Progenitor cell of endocrine pancreas (in vitro differentiated cells): ENCODE measurements at regions not wholly inside any gene's neighbourhood (a gene's known extent, or its start where the extent isn't known, plus 50 kb on each side); places are given as distances from the start of the nearest gene placed in this dataset.

Source experiments
- DNase-seq: peaks from one replicate; pipeline ENCODE4 v3.0.0; 2021; ENCODE audit warnings: low spot score; ENCODE audit not compliant: unreplicated experiment
- H3K27ac Mint-ChIP-seq: 2 replicates; pipeline ENCODE4 v1.8.0; 2021; ENCODE audit warnings: mild to moderate bottlenecking, moderate library complexity, mixed read lengths
- H3K27me3 Mint-ChIP-seq: 2 replicates; pipeline ENCODE4 v1.8.0; 2021; ENCODE audit warnings: mixed read lengths
- H3K36me3 Mint-ChIP-seq: 2 replicates; pipeline ENCODE4 v1.8.0; 2022; ENCODE audit warnings: mixed read lengths; ENCODE audit not compliant: insufficient read depth
- H3K4me1 Mint-ChIP-seq: 2 replicates; pipeline ENCODE4 v1.8.0; 2021; ENCODE audit warnings: low read depth, mixed read lengths
- H3K4me3 Mint-ChIP-seq: 2 replicates; pipeline ENCODE4 v1.8.0; 2021; ENCODE audit warnings: low read depth, mild to moderate bottlenecking, moderate library complexity, mixed read lengths
- H3K9me3 Mint-ChIP-seq: 2 replicates; pipeline ENCODE4 v1.8.0; 2021; ENCODE audit warnings: low read depth, mixed read lengths
- CTCF ChIP-seq: fragments of 200-600 bp; sonication (generic); IDR thresholded peaks from one replicate; pipeline ENCODE4 v1.5.0; 2021; ENCODE audit warnings: antibody characterized with exemption, mild to moderate bottlenecking; ENCODE audit not compliant: unreplicated experiment

DNA sequence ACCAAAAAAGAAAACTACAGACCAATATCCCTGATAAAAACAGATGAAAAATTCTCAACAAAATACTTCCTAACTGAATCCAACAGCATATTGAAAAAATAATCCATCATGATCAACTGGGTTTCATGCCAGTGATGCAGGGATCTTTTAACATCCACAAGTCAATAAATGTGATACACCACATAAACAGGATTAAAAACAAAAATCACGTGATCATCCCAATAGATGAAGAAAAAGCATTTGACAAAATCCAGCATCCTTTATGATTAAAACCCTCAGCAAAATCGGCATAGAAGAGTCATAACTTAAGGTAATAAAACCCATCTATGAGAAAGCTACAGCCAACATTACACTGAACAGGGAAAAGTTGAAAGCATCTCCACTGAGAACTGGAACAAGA lies 107.5 kb downstream of the DCLK3 start:
- H3K27ac Mint-ChIP-seq: no peak overlapping the region
- H3K36me3 Mint-ChIP-seq: no peaks in the 10 kb centered on the region
- DNase-seq: no peak
- no peak overlapping the region for H3K4me3 Mint-ChIP-seq
- TF ChIP-seq CTCF: no peak
- peaks cover 13% of the 10 kb centered on the region for H3K9me3 Mint-ChIP-seq
- H3K4me1 Mint-ChIP-seq: no peaks in the 10 kb centered on the region
- H3K27me3 Mint-ChIP-seq: peaks cover 7% of the 10 kb centered on the region

- no peak for TF ChIP-seq CTCF
- no peaks in the 10 kb centered on the region for H3K4me1 Mint-ChIP-seq
- no peaks in the 10 kb centered on the region for H3K36me3 Mint-ChIP-seq
- no peak for DNase-seq
- peaks cover 6% of the 10 kb centered on the region for H3K27me3 Mint-ChIP-seq
- no peak overlapping the region for H3K4me3 Mint-ChIP-seq
- peaks cover 13% of the 10 kb centered on the region for H3K9me3 Mint-ChIP-seq
- no peak overlapping the region for H3K27ac Mint-ChIP-seq
Measured at GRCh38 chr3:36653095-36653494, 111.3 kb downstream of the DCLK3 start.

DNA sequence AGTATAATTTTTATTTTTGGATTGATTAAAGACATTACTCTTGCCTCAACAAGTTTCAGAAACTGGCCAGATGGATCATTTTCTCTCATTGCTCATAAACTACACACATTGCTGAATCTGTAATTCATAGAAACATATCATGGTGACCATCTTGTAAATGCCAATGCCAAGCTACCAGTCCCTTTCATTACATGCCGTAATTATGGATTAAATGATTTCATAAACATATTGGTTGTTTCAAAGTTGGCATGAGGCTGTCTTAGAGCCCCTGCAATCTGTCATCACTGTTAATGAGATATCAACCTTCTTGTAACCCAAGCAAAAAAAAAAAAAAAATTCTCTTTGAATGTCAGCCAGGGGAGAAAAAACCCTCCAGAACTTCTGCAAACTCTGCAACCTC lies 112.2 kb downstream of the DCLK3 start:
- no peaks in the 10 kb centered on the region for H3K36me3 Mint-ChIP-seq
- H3K27ac Mint-ChIP-seq: no peak overlapping the region
- H3K9me3 Mint-ChIP-seq: peaks cover 13% of the 10 kb centered on the region
- no peak for TF ChIP-seq CTCF
- peaks cover 1% of the 10 kb centered on the region for H3K4me1 Mint-ChIP-seq
- no peak overlapping the region for H3K4me3 Mint-ChIP-seq
- no peak for DNase-seq
- H3K27me3 Mint-ChIP-seq: peaks cover 11% of the 10 kb centered on the region

DNA sequence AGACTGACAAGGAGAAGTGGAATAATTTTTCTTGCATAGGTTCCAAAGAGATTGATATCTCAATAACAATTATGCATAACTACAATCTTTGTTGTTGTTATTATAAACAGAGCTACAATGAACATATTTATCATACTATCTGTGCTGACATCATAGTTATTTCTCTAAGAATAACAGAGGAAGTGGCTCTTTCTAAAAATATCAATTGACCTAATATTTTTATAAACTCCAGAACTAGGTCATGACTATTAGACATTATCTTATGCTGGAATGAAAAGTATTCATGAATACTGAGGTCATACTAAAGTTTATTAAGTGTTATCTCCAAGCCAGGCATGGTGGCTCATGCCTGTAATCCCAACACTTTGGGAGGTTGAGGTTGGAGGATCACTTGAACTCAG lies 114.1 kb downstream of the DCLK3 start:
- TF ChIP-seq CTCF: no peak
- H3K4me3 Mint-ChIP-seq: no peak overlapping the region
- DNase-seq: no peak
- peaks cover 9% of the 10 kb centered on the region for H3K9me3 Mint-ChIP-seq
- peaks cover 8% of the 10 kb centered on the region for H3K4me1 Mint-ChIP-seq
- H3K27ac Mint-ChIP-seq: no peak overlapping the region
- no peaks in the 10 kb centered on the region for H3K36me3 Mint-ChIP-seq
- H3K27me3 Mint-ChIP-seq: peaks cover 11% of the 10 kb centered on the region

- Mint-ChIP-seq H3K27ac (no peak overlapping the region), H3K4me1 (peaks cover 8% of the 10 kb centered on the region), H3K4me3 (no peak overlapping the region), H3K9me3 (peaks cover 3% of the 10 kb centered on the region), H3K36me3 (no peaks in the 10 kb centered on the region), H3K27me3 (peaks cover 11% of the 10 kb centered on the region)
- no peak for DNase-seq
- no peak for TF ChIP-seq CTCF
Measured at GRCh38 chr3:36649125-36649524, 115.2 kb downstream of the DCLK3 start.
